ENCODE measurements at regions not wholly inside any gene's neighbourhood (a gene's known extent, or its start where the extent isn't known, plus 50 kb on each side); places are given as distances from the start of the nearest gene placed in this dataset.

GRCh38 chr18:41899535-41899934, 55.5 kb upstream of the PIK3C3 start:
- no peak overlapping the region for H3K27ac Mint-ChIP-seq (ENCODE audit: unreplicated experiment)
- Histone ChIP-seq H3K4me3 (ENCODE audit: low read depth, low read length) (no peak overlapping the region), H3K4me1 (no peaks in the 10 kb centered on the region), H3K9me3 (no peaks in the 10 kb centered on the region), H3K36me3 (ENCODE audit: control insufficient read depth, insufficient read depth, low read length) (no peaks in the 10 kb centered on the region), H3K27me3 (replicated peaks; ENCODE audit: control insufficient read depth, insufficient read depth, low read length) (no peaks in the 10 kb centered on the region)
- no peak overlapping the region for H3K4me3 Mint-ChIP-seq (ENCODE audit: unreplicated experiment)
- intact Hi-C loops (cut with micrococcal nuclease; ENCODE audit: unreplicated experiment), result no loop called here
- no peak for TF ChIP-seq CTCF (IDR thresholded peaks at IDR 0.05; ENCODE audit: insufficient read depth in 1 of 2, low read depth in 1 of 2, low read length in 1 of 2, severe bottlenecking in 1 of 2, unreplicated experiment in 1 of 2)
- DNase-seq, result no peak
- BruUV-seq (replicated peaks), result no TSS peak
- H3K4me1 Mint-ChIP-seq (ENCODE audit: low read depth, unreplicated experiment), result no peaks in the 10 kb centered on the region
- H3K9me3 Mint-ChIP-seq (ENCODE audit: unreplicated experiment), result no peaks in the 10 kb centered on the region
- ChIA-PET POLR2A (no interaction called here), CTCF (no interaction called here)
- H3K36me3 Mint-ChIP-seq (ENCODE audit: insufficient read depth, unreplicated experiment), result no peaks in the 10 kb centered on the region
- H3K27me3 Mint-ChIP-seq (ENCODE audit: insufficient read depth, unreplicated experiment), result no peaks in the 10 kb centered on the region

- no TSS peak for BruUV-seq (replicated peaks)
- Histone ChIP-seq H3K4me1 (no peaks in the 10 kb centered on the region), H3K4me3 (ENCODE audit: low read depth, low read length) (no peak overlapping the region), H3K27me3 (replicated peaks; ENCODE audit: control insufficient read depth, insufficient read depth, low read length) (no peaks in the 10 kb centered on the region), H3K36me3 (ENCODE audit: control insufficient read depth, insufficient read depth, low read length) (no peaks in the 10 kb centered on the region), H3K9me3 (no peaks in the 10 kb centered on the region)
- CTCF ChIA-PET, result no interaction called here
- intact Hi-C loops (cut with micrococcal nuclease; ENCODE audit: unreplicated experiment), result no loop called here
- POLR2A ChIA-PET, result no interaction called here
- H3K36me3 Mint-ChIP-seq (ENCODE audit: insufficient read depth, unreplicated experiment), result no peaks in the 10 kb centered on the region
- no peaks in the 10 kb centered on the region for H3K27me3 Mint-ChIP-seq (ENCODE audit: insufficient read depth, unreplicated experiment)
- H3K4me1 Mint-ChIP-seq (ENCODE audit: low read depth, unreplicated experiment), result no peaks in the 10 kb centered on the region
- H3K9me3 Mint-ChIP-seq (ENCODE audit: unreplicated experiment), result no peaks in the 10 kb centered on the region
- no peak for DNase-seq
- H3K4me3 Mint-ChIP-seq (ENCODE audit: unreplicated experiment), result no peak overlapping the region
- H3K27ac Mint-ChIP-seq (ENCODE audit: unreplicated experiment), result no peak overlapping the region
- no peak for TF ChIP-seq CTCF (IDR thresholded peaks at IDR 0.05; ENCODE audit: insufficient read depth in 1 of 2, low read depth in 1 of 2, low read length in 1 of 2, severe bottlenecking in 1 of 2, unreplicated experiment in 1 of 2)
These were observed 61.6 kb upstream of the PIK3C3 start for GRCh38 chr18:41893432-41893831.

- H3K4me3 Mint-ChIP-seq (ENCODE audit: unreplicated experiment), result no peak overlapping the region
- no peak for DNase-seq
- intact Hi-C loops (cut with micrococcal nuclease; ENCODE audit: unreplicated experiment), result no loop called here
- H3K36me3 ChIP-seq (ENCODE audit: control insufficient read depth, insufficient read depth, low read length), result no peaks in the 10 kb centered on the region
- no peaks in the 10 kb centered on the region for H3K4me1 ChIP-seq
- no peaks in the 10 kb centered on the region for H3K9me3 Mint-ChIP-seq (ENCODE audit: unreplicated experiment)
- H3K27me3 Mint-ChIP-seq (ENCODE audit: insufficient read depth, unreplicated experiment), result no peaks in the 10 kb centered on the region
- TF ChIP-seq CTCF (IDR thresholded peaks at IDR 0.05; ENCODE audit: insufficient read depth in 1 of 2, low read depth in 1 of 2, low read length in 1 of 2, severe bottlenecking in 1 of 2, unreplicated experiment in 1 of 2), result no peak
- no peak overlapping the region for H3K4me3 ChIP-seq (ENCODE audit: low read depth, low read length)
- H3K36me3 Mint-ChIP-seq (ENCODE audit: insufficient read depth, unreplicated experiment), result no peaks in the 10 kb centered on the region
- H3K9me3 ChIP-seq, result no peaks in the 10 kb centered on the region
- H3K4me1 Mint-ChIP-seq (ENCODE audit: low read depth, unreplicated experiment), result no peaks in the 10 kb centered on the region
- POLR2A ChIA-PET, result no interaction called here
- no peak overlapping the region for H3K27ac Mint-ChIP-seq (ENCODE audit: unreplicated experiment)
- BruUV-seq (replicated peaks), result no TSS peak
- H3K27me3 ChIP-seq (replicated peaks; ENCODE audit: control insufficient read depth, insufficient read depth, low read length), result no peaks in the 10 kb centered on the region
- CTCF ChIA-PET, result no interaction called here
These were observed 67.9 kb upstream of the PIK3C3 start for GRCh38 chr18:41887100-41887499.

Data from Caco-2 (cell line).